K562 (cell line): ENCODE measurements at regions not wholly inside any gene's neighbourhood (a gene's known extent, or its start where the extent isn't known, plus 50 kb on each side); places are given as distances from the start of the nearest gene placed in this dataset.

Source experiments
- ATAC-seq: fragments of 200-7000 bp; cut with Tn5 transposase; 3 replicates; pipeline ENCODE4 v1.9.1; 2020; ENCODE audit warnings: moderate library complexity
- BruUV-seq: library from RNA; stranded (reverse); fragments of 400-500 nt; replicated peaks from 2 replicates; lab custom pipeline; 2021; lab: Mats Ljungman, UMichigan
- CTCF ChIA-PET: fragments of 300-600 bp; formaldehyde crosslinking; extraction: SDS; loops from one replicate; lab custom pipeline; 2021; ENCODE audit warnings: low intra/inter-chr PET ratio; lab: Yijun Ruan, JAX
- POLR2A ChIA-PET: fragments of 300-600, 350-650 bp; sonication (Branson Sonifier 250); formaldehyde crosslinking; extraction: SDS; loops from one replicate; lab custom pipeline; 2021; ENCODE audit warnings: antibody characterized with exemption, inconsistent platforms; lab: Yijun Ruan, JAX
- DNase-seq, 4 experiments: peaks; one replicate each; pipeline versions ENCODE4 v3.0.0 to v3.0.0-alpha.2; 2011 to 2018; ENCODE audit warnings: low spot score in 3 of 4, mixed read lengths in 3 of 4; ENCODE audit errors: extremely low read depth in 1 of 4
- FAIRE-seq: peaks from 2 replicates; lab custom pipeline; 2011; peaks lifted over from hg19 to GRCh38; lab: Jason Lieb, UNC
- H2AFZ ChIP-seq: 2 replicates; pipeline ENCODE4 v1.6.0; 2011; ENCODE audit warnings: low read depth, low read length, control low read depth, inconsistent platforms
- H3K27ac ChIP-seq: fragments of 200-600 bp; 3 replicates; pipeline ENCODE4 v1.8.0; 2011; ENCODE audit warnings: low read depth, mild to moderate bottlenecking, control low read depth, inconsistent platforms, low read length, moderate library complexity, mixed read lengths; ENCODE audit errors: extremely low read depth
- H3K27me3 ChIP-seq, 2 experiments: fragments of 300-600 bp in 1 of 2; 2 replicates in 1 of 2; 3 replicates in 1 of 2; pipeline versions ENCODE4 v1.6.0 to v1.8.0; 2011; ENCODE audit warnings: inconsistent platforms in 2 of 2, low read length in 2 of 2, mild to moderate bottlenecking in 1 of 2, mixed read lengths in 1 of 2, moderate library complexity in 1 of 2; ENCODE audit not compliant: control insufficient read depth in 2 of 2, insufficient read depth in 2 of 2
- H3K36me3 ChIP-seq: fragments of 300-600 bp; 3 replicates; pipeline ENCODE4 v1.8.0; 2011; ENCODE audit warnings: mild to moderate bottlenecking, low read length, inconsistent platforms; ENCODE audit not compliant: control insufficient read depth, insufficient read depth
- H3K4me1 ChIP-seq, 2 experiments: fragments of 200-600 bp in 1 of 2; replicated peaks in 1 of 2; 2 replicates in 1 of 2; 3 replicates in 1 of 2; pipeline versions ENCODE4 v1.5.1 to v1.8.0; 2011; ENCODE audit warnings: inconsistent platforms in 2 of 2, low read length in 2 of 2, mild to moderate bottlenecking in 1 of 2, mixed read lengths in 1 of 2, moderate library complexity in 1 of 2; ENCODE audit not compliant: control insufficient read depth in 2 of 2, insufficient read depth in 2 of 2
- H3K4me2 ChIP-seq: 2 replicates; pipeline ENCODE4 v1.6.1; 2011; ENCODE audit warnings: low read length, control low read depth, inconsistent platforms, mixed read lengths; ENCODE audit not compliant: insufficient read depth
- H3K4me3 ChIP-seq: fragments of 200-600 bp; sonication (generic), shearing (Covaris generic); 2 replicates; pipeline ENCODE4 v1.5.1; 2016; ENCODE audit warnings: control low read depth, inconsistent platforms
- H3K79me2 ChIP-seq: fragments of 200-600 bp; 3 replicates; pipeline ENCODE4 v1.8.0; 2011; ENCODE audit warnings: low read length, inconsistent platforms; ENCODE audit not compliant: control insufficient read depth, insufficient read depth
- H3K9ac ChIP-seq, 2 experiments: 2 replicates each; pipeline versions ENCODE4 v1.6.0 to v1.6.1; 2011; ENCODE audit warnings: low read depth in 2 of 2, low read length in 2 of 2, control low read depth in 1 of 2, inconsistent platforms in 1 of 2, mild to moderate bottlenecking in 1 of 2, mixed read lengths in 1 of 2; ENCODE audit not compliant: insufficient read depth in 1 of 2
- H3K9me1 ChIP-seq: one replicate; pipeline ENCODE4 v1.6.0; 2011; ENCODE audit warnings: inconsistent platforms, mild to moderate bottlenecking, low read length, moderate library complexity; ENCODE audit not compliant: control insufficient read depth, insufficient read depth
- H3K9me3 ChIP-seq: replicated peaks from 2 replicates; pipeline ENCODE4 v1.5.1; 2011; ENCODE audit warnings: low read depth, low read length, inconsistent platforms; ENCODE audit not compliant: control insufficient read depth, insufficient read depth
- H4K20me1 ChIP-seq: replicated peaks from 2 replicates; pipeline ENCODE4 v1.6.1; 2011; ENCODE audit warnings: low read length, inconsistent platforms, mixed read lengths; ENCODE audit not compliant: control insufficient read depth, insufficient read depth
- ADNP ChIP-seq: fragments of 200-800 bp; sonication (Bioruptor generic); IDR thresholded peaks from 2 replicates; pipeline ENCODE4 v1.6.1; 2016; ENCODE audit warnings: missing genetic modification characterization, missing compliant biosample characterization
- GABPB2 ChIP-seq: fragments of 250-450 bp; sonication (Bioruptor Pico); conservative IDR thresholded peaks from 2 replicates; pipeline ENCODE4 v1.5.1; 2021; ENCODE audit warnings: mild to moderate bottlenecking
- GATAD2B ChIP-seq: fragments of 450-650 bp; IDR thresholded peaks from 2 replicates; pipeline ENCODE4 v1.6.1; 2017; ENCODE audit warnings: mild to moderate bottlenecking, borderline replicate concordance
- JUNB ChIP-seq: fragments of 450-650 bp; formaldehyde crosslinking; conservative IDR thresholded peaks from 2 replicates; pipeline ENCODE4 v1.4.0; 2020; ENCODE audit warnings: mild to moderate bottlenecking
- KLF13 ChIP-seq: fragments of 450-650 bp; IDR thresholded peaks from 2 replicates; pipeline ENCODE4 v1.6.1; 2016; ENCODE audit warnings: missing genetic modification characterization, low read depth, mild to moderate bottlenecking, missing compliant biosample characterization, moderate library complexity, borderline replicate concordance
- MCM5 ChIP-seq: fragments of 450-650 bp; IDR thresholded peaks from 2 replicates; pipeline ENCODE4 v1.6.1; 2016; ENCODE audit warnings: low read depth
- POLR2AphosphoS2 ChIP-seq: IDR thresholded peaks from 2 replicates; pipeline ENCODE4 v1.6.1; 2012; ENCODE audit warnings: low read length, improper control_type of control experiment
- RBFOX2 ChIP-seq: fragments of 200-400 bp; formaldehyde crosslinking; IDR thresholded peaks from 2 replicates; pipeline ENCODE4 v1.6.1; 2017; ENCODE audit warnings: low read depth, mild to moderate bottlenecking, low read length, moderate library complexity
- RBM17 ChIP-seq: fragments of 200-400 bp; formaldehyde crosslinking; IDR thresholded peaks from 2 replicates; pipeline ENCODE4 v1.6.1; 2017; ENCODE audit warnings: low read depth, mild to moderate bottlenecking, low read length, borderline replicate concordance
- SMARCE1 ChIP-seq: fragments of 450-650 bp; IDR thresholded peaks from 2 replicates; pipeline ENCODE4 v1.7.1; 2016; ENCODE audit warnings: mild to moderate bottlenecking
- ZBTB8A ChIP-seq: fragments of 450-650 bp; IDR thresholded peaks from 2 replicates; pipeline ENCODE4 v1.6.1; 2018; ENCODE audit warnings: mild to moderate bottlenecking, moderate library complexity; ENCODE audit not compliant: partially characterized antibody
- WGBS: fragments of 100-300 bp; shearing (Covaris generic); methylation state at CpG from one replicate; pipeline ENCODE4 v1.1.6; 2016; ENCODE audit warnings: low coverage, mixed read lengths; ENCODE audit not compliant: insufficient coverage; ENCODE audit errors: missing lambda C conversion rate; 5-methylcytosine and 5-hydroxymethylcytosine counted together
- in situ Hi-C: fragments of 300-500 bp; cut with MboI; formaldehyde crosslinking; loops from 4 replicates; pipeline ENCODE4 v1.15.0; 2018; ENCODE audit warnings: inconsistent platforms, mixed read lengths
- intact Hi-C: fragments of 100-400 bp; cut with micrococcal nuclease; formaldehyde crosslinking; loops from 2 replicates; pipeline ENCODE4 v1.14.2; 2022
- TF ChIP-seq, protein P1 (sequence below): fragments of 250-450 bp; sonication (Bioruptor Pico); IDR thresholded peaks from 2 replicates; pipeline ENCODE4 v1.5.0; 2020; ENCODE audit warnings: mild to moderate bottlenecking
- TF ChIP-seq, protein P2 (sequence below): fragments of 200-800 bp; sonication (Bioruptor generic); IDR thresholded peaks from 2 replicates; pipeline ENCODE4 v1.6.1; 2017; ENCODE audit warnings: missing genetic modification characterization, missing compliant biosample characterization
- TF ChIP-seq, protein P3 (sequence below): fragments of 450-650 bp; formaldehyde crosslinking; IDR thresholded peaks from 2 replicates; pipeline ENCODE4 v1.4.0; 2020; ENCODE audit warnings: mild to moderate bottlenecking, moderate library complexity
- TF ChIP-seq, protein P4 (sequence below): sonication (generic); formaldehyde crosslinking; IDR thresholded peaks from 2 replicates; pipeline ENCODE4 v1.8.0; 2022; ENCODE audit warnings: missing genetic modification reagents, mild to moderate bottlenecking, borderline replicate concordance

DNA sequence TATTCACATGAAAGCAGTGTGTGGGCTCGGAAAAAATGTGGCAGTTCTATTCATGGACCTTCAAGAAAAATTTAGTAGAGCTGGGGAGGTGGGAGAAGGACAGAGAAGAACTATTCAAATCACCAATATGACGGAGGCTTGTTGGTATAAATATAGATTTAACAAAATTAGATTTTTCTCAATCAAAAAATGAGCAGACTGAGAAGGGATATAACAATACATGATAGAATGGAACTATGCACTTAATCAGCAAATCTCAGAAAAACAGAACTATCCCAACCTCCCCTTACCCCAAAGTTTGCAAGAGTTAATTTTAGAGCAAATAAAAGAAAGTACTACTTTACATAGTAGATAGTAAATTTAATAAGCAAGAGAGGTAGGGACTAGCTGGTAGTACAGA lies 194.6 kb upstream of the BCL6 start (continued):
- TF ChIP-seq, protein P1, sequence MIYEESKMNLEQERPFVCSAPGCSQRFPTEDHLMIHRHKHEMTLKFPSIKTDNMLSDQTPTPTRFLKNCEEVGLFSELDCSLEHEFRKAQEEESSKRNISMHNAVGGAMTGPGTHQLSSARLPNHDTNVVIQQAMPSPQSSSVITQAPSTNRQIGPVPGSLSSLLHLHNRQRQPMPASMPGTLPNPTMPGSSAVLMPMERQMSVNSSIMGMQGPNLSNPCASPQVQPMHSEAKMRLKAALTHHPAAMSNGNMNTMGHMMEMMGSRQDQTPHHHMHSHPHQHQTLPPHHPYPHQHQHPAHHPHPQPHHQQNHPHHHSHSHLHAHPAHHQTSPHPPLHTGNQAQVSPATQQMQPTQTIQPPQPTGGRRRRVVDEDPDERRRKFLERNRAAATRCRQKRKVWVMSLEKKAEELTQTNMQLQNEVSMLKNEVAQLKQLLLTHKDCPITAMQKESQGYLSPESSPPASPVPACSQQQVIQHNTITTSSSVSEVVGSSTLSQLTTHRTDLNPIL (CRISPR knock-in tag) = no peak
- TF ChIP-seq RBM17 (no peak), JUNB (no peak), SMARCE1 (no peak), ZBTB8A (no peak)

DNA sequence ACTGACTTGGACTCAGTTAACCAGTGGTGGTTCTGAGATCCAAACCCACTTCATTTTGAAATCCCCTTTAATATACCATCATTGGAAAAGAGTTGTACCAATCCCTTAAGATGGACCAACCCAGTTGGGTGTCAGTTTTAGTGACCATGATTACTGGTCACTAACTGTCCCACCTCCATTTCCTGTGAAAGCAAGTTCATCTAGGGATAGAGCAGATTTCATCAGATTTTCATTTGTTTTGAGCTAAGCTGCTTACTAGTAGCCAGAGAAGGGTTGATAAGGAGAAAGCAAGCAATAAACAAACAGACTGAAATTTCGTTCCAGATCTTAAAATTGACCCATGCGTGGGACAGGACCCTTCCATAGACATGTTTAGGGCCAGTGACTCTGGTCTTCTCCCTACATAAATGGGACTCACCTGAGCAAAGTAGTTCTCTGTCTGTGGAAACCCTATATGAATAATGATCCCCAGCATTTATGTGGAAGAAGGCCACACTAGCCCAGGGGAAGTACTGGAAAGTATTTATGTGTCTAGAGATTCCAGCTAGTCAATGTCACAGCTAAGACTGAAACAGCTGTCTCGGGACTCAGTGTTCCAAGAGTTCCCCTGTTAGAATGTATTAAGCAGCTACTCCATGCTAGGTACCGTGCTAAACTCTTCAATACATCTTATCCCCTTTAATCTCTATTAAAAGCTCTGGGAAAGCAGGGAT lies 196.0 kb upstream of the BCL6 start:
- ChIA-PET CTCF (no interaction called here), POLR2A (no interaction called here)
- Histone ChIP-seq H3K9me3 (no peaks in the 10 kb centered on the region), H3K9me1 (no peaks in the 10 kb centered on the region), H3K4me3 (no peak overlapping the region), H3K27me3 (peaks cover 2 to 22% of the 10 kb centered on the region in 2 experiments; a peak in 4 of 5 replicates), H3K4me1 (no peaks in the 10 kb centered on the region), H3K4me2 (no peak overlapping the region), H3K9ac (no peak overlapping the region), H3K79me2 (no peaks in the 10 kb centered on the region), H4K20me1 (no peaks in the 10 kb centered on the region), H3K27ac (no peak overlapping the region), H3K36me3 (no peaks in the 10 kb centered on the region), H2AFZ (no peak overlapping the region)
- ATAC-seq (no peak), DNase-seq (no peak), FAIRE-seq (no peak)
- WGBS = 0% methylated on average over 4 of the region's 4 CpGs
- no TSS peak for BruUV-seq
- in situ Hi-C loops = no loop called here
- intact Hi-C loops = no loop called here
- TF ChIP-seq POLR2AphosphoS2 (no peak), GATAD2B (no peak), RBFOX2 (no peak), MCM5 (no peak), KLF13 (no peak), ADNP (tag) (no peak), GABPB2 (CRISPR knock-in tag) (no peak)
- TF ChIP-seq, protein P2, sequence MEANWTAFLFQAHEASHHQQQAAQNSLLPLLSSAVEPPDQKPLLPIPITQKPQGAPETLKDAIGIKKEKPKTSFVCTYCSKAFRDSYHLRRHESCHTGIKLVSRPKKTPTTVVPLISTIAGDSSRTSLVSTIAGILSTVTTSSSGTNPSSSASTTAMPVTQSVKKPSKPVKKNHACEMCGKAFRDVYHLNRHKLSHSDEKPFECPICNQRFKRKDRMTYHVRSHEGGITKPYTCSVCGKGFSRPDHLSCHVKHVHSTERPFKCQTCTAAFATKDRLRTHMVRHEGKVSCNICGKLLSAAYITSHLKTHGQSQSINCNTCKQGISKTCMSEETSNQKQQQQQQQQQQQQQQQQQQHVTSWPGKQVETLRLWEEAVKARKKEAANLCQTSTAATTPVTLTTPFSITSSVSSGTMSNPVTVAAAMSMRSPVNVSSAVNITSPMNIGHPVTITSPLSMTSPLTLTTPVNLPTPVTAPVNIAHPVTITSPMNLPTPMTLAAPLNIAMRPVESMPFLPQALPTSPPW = no peak
- TF ChIP-seq, protein P3, sequence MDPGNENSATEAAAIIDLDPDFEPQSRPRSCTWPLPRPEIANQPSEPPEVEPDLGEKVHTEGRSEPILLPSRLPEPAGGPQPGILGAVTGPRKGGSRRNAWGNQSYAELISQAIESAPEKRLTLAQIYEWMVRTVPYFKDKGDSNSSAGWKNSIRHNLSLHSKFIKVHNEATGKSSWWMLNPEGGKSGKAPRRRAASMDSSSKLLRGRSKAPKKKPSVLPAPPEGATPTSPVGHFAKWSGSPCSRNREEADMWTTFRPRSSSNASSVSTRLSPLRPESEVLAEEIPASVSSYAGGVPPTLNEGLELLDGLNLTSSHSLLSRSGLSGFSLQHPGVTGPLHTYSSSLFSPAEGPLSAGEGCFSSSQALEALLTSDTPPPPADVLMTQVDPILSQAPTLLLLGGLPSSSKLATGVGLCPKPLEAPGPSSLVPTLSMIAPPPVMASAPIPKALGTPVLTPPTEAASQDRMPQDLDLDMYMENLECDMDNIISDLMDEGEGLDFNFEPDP (CRISPR knock-in tag) = no peak
- TF ChIP-seq, protein P4, sequence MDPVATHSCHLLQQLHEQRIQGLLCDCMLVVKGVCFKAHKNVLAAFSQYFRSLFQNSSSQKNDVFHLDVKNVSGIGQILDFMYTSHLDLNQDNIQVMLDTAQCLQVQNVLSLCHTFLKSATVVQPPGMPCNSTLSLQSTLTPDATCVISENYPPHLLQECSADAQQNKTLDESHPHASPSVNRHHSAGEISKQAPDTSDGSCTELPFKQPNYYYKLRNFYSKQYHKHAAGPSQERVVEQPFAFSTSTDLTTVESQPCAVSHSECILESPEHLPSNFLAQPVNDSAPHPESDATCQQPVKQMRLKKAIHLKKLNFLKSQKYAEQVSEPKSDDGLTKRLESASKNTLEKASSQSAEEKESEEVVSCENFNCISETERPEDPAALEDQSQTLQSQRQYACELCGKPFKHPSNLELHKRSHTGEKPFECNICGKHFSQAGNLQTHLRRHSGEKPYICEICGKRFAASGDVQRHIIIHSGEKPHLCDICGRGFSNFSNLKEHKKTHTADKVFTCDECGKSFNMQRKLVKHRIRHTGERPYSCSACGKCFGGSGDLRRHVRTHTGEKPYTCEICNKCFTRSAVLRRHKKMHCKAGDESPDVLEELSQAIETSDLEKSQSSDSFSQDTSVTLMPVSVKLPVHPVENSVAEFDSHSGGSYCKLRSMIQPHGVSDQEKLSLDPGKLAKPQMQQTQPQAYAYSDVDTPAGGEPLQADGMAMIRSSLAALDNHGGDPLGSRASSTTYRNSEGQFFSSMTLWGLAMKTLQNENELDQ (CRISPR knock-in tag) = no peak
